ENCODE measurements at regions not wholly inside any gene's neighbourhood (a gene's known extent, or its start where the extent isn't known, plus 50 kb on each side); places are given as distances from the start of the nearest gene placed in this dataset.

DNA sequence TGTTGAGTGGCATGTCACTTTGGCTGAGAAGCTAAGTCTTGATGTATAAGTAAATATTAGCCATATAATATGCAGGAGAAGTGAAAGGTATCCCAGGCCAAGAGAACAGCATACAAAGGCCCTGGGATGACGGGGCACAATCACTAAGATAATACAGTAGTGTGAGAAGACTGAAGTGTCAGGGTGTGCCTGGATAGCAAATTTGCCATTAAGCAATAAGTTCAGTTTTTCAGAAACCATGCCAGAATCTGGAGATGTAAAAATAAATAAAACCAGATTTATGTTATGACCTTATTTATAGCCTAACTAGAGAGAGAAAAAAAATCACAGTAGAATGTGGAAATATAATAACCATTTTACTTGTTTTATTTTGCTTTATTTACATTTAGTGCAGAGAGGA lies 1858.7 kb upstream of the CELF4 start:
- TF ChIP-seq, protein P1, sequence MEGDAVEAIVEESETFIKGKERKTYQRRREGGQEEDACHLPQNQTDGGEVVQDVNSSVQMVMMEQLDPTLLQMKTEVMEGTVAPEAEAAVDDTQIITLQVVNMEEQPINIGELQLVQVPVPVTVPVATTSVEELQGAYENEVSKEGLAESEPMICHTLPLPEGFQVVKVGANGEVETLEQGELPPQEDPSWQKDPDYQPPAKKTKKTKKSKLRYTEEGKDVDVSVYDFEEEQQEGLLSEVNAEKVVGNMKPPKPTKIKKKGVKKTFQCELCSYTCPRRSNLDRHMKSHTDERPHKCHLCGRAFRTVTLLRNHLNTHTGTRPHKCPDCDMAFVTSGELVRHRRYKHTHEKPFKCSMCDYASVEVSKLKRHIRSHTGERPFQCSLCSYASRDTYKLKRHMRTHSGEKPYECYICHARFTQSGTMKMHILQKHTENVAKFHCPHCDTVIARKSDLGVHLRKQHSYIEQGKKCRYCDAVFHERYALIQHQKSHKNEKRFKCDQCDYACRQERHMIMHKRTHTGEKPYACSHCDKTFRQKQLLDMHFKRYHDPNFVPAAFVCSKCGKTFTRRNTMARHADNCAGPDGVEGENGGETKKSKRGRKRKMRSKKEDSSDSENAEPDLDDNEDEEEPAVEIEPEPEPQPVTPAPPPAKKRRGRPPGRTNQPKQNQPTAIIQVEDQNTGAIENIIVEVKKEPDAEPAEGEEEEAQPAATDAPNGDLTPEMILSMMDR (IDR thresholded peaks at IDR 0.05), result no peak
- TF ChIP-seq POLR2A (IDR thresholded peaks at IDR 0.05), result no peak

Data from ovary (tissue), 3 donors.